GM12865 (cell line): ENCODE measurements at regions not wholly inside any gene's neighbourhood (a gene's known extent, or its start where the extent isn't known, plus 50 kb on each side); places are given as distances from the start of the nearest gene placed in this dataset.

Experiments used
- DNase-seq: peaks from one replicate; pipeline ENCODE4 v3.0.0; 2010; ENCODE audit warnings: low read depth
- H3K4me3 ChIP-seq: 2 replicates; pipeline ENCODE4 v1.5.1; 2011; ENCODE audit warnings: mild to moderate bottlenecking, low read depth, low read length, control low read depth
- CTCF ChIP-seq: IDR thresholded peaks from 2 replicates; pipeline ENCODE4 v1.5.1; 2011; ENCODE audit warnings: low read length, control low read depth, low read depth, inconsistent platforms; ENCODE audit not compliant: insufficient read depth; ENCODE audit errors: missing control alignments

GRCh38 chr12:66947119-66947518 is 268.2 kb upstream of the GRIP1 start:
- no peak for DNase-seq

GRCh38 chr12:66952668-66953067 is 273.8 kb upstream of the GRIP1 start:
- no peak for TF ChIP-seq CTCF
- DNase-seq = no peak
- H3K4me3 ChIP-seq = no peak overlapping the region

More at GRCh38 chr12:66947119-66947518, 268.2 kb upstream of the GRIP1 start:
- H3K4me3 ChIP-seq = no peak overlapping the region
- no peak for TF ChIP-seq CTCF

GRCh38 chr12:66956300-66956699 is 277.4 kb upstream of the GRIP1 start:
- no peak for DNase-seq
- TF ChIP-seq CTCF = no peak
- no peak overlapping the region for H3K4me3 ChIP-seq

- no peak for TF ChIP-seq CTCF
- no peak for DNase-seq
- H3K4me3 ChIP-seq = no peak overlapping the region
These were observed 280.4 kb upstream of the GRIP1 start for GRCh38 chr12:66959276-66959675.

GRCh38 chr12:66960006-66960405 is 281.1 kb upstream of the GRIP1 start:
- TF ChIP-seq CTCF = no peak
- DNase-seq = no peak
- no peak overlapping the region for H3K4me3 ChIP-seq

GRCh38 chr12:66960704-66961690 is 282.1 kb upstream of the GRIP1 start:
- H3K4me3 ChIP-seq = no peak overlapping the region
- no peak for TF ChIP-seq CTCF
- DNase-seq = no peak
